ENCODE measurements at regions not wholly inside any gene's neighbourhood (a gene's known extent, or its start where the extent isn't known, plus 50 kb on each side); places are given as distances from the start of the nearest gene placed in this dataset.

- Histone ChIP-seq H3K9me2 (replicated peaks; ENCODE audit: insufficient read depth, low read length) (no peaks in the 10 kb centered on the region), H3K9ac (ENCODE audit: low read length) (no peak overlapping the region)
Measured at GRCh38 chr5:164898705-164899104, 1393.3 kb downstream of the MAT2B start.

GRCh38 chr5:164909673-164910072 lies 1404.3 kb downstream of the MAT2B start:
- Histone ChIP-seq H2AFZ (ENCODE audit: low read depth, low read length, severe bottlenecking) (no peak overlapping the region), H3K27ac (ENCODE audit: low read depth, low read length) (no peak overlapping the region), H3K9ac (ENCODE audit: low read length) (no peak overlapping the region), H4K20me1 (ENCODE audit: low read depth, low read length) (no peaks in the 10 kb centered on the region), H3K4me2 (ENCODE audit: low read depth, low read length, poor library complexity, severe bottlenecking) (no peak overlapping the region), H3F3A (ENCODE audit: insufficient read depth) (no peaks in the 10 kb centered on the region), H3K27me3 (ENCODE audit: low read length) (no peaks in the 10 kb centered on the region), H3K9me3 (ENCODE audit: insufficient read depth, low read length) (no peaks in the 10 kb centered on the region), H3K9me2 (replicated peaks; ENCODE audit: insufficient read depth, low read length) (no peaks in the 10 kb centered on the region), H3K4me3 (ENCODE audit: insufficient read depth, low read length, poor library complexity, severe bottlenecking) (no peak overlapping the region), H3K36me3 (ENCODE audit: low read length) (no peaks in the 10 kb centered on the region), H3K79me2 (ENCODE audit: insufficient read depth, low read length) (no peaks in the 10 kb centered on the region)
- no peak for TF ChIP-seq CTCF (IDR thresholded peaks at IDR 0.05; ENCODE audit: insufficient read depth, low read length, poor library complexity, severe bottlenecking)
- TF ChIP-seq EZH2phosphoT487 (conservative IDR thresholded peaks at IDR 0.05; ENCODE audit: low read length), result no peak

More at GRCh38 chr5:164898705-164899104, 1393.3 kb downstream of the MAT2B start:
- no peaks in the 10 kb centered on the region for H3K79me2 ChIP-seq (ENCODE audit: insufficient read depth, low read length)
- TF ChIP-seq CTCF (IDR thresholded peaks at IDR 0.05; ENCODE audit: insufficient read depth, low read length, poor library complexity, severe bottlenecking) (no peak), EZH2phosphoT487 (conservative IDR thresholded peaks at IDR 0.05; ENCODE audit: low read length) (no peak)
- H4K20me1 ChIP-seq (ENCODE audit: low read depth, low read length), result no peaks in the 10 kb centered on the region
- no peaks in the 10 kb centered on the region for H3K9me3 ChIP-seq (ENCODE audit: insufficient read depth, low read length)
- H2AFZ ChIP-seq (ENCODE audit: low read depth, low read length, severe bottlenecking), result no peak overlapping the region
- no peak overlapping the region for H3K4me3 ChIP-seq (ENCODE audit: insufficient read depth, low read length, poor library complexity, severe bottlenecking)
- H3K4me2 ChIP-seq (ENCODE audit: low read depth, low read length, poor library complexity, severe bottlenecking), result no peak overlapping the region
- H3F3A ChIP-seq (ENCODE audit: insufficient read depth), result no peaks in the 10 kb centered on the region
- H3K27ac ChIP-seq (ENCODE audit: low read depth, low read length), result no peak overlapping the region
- no peaks in the 10 kb centered on the region for H3K27me3 ChIP-seq (ENCODE audit: low read length)
- H3K36me3 ChIP-seq (ENCODE audit: low read length), result no peaks in the 10 kb centered on the region

DNA sequence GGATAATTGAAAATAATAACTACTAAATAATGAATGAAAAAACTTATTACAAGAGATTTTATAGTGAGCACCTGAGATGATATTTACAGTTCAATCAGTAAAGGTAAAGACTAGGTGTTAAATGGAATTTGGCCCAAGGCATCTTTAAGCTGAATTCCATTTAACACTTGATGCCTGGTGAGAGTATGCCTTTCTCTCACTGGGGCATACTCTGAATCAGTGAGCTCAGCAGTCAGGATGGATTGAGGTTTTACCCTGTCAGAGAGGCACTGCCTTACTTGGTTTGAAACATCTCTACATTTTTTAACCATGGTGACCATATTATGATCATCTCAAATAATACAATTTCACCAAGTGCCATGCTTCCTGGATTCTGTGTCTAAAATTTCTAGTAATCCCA lies 1416.3 kb downstream of the MAT2B start:
- Histone ChIP-seq H3K9me2 (replicated peaks; ENCODE audit: insufficient read depth, low read length) (no peaks in the 10 kb centered on the region), H4K20me1 (ENCODE audit: low read depth, low read length) (no peaks in the 10 kb centered on the region), H3K9me3 (ENCODE audit: insufficient read depth, low read length) (no peaks in the 10 kb centered on the region), H3K36me3 (ENCODE audit: low read length) (no peaks in the 10 kb centered on the region), H3K9ac (ENCODE audit: low read length) (no peak overlapping the region), H3K79me2 (ENCODE audit: insufficient read depth, low read length) (no peaks in the 10 kb centered on the region), H3K27ac (ENCODE audit: low read depth, low read length) (no peak overlapping the region), H3K27me3 (ENCODE audit: low read length) (no peaks in the 10 kb centered on the region), H3K4me3 (ENCODE audit: insufficient read depth, low read length, poor library complexity, severe bottlenecking) (no peak overlapping the region), H3K4me2 (ENCODE audit: low read depth, low read length, poor library complexity, severe bottlenecking) (no peak overlapping the region), H2AFZ (ENCODE audit: low read depth, low read length, severe bottlenecking) (no peak overlapping the region), H3F3A (ENCODE audit: insufficient read depth) (no peaks in the 10 kb centered on the region)
- no peak for TF ChIP-seq EZH2phosphoT487 (conservative IDR thresholded peaks at IDR 0.05; ENCODE audit: low read length)
- TF ChIP-seq CTCF (IDR thresholded peaks at IDR 0.05; ENCODE audit: insufficient read depth, low read length, poor library complexity, severe bottlenecking), result no peak

All from SU-DHL-6 (cell line).